ENCODE measurements at regions not wholly inside any gene's neighbourhood (a gene's known extent, or its start where the extent isn't known, plus 50 kb on each side); places are given as distances from the start of the nearest gene placed in this dataset.

- TF ChIP-seq POLR2AphosphoS5 (IDR thresholded peaks at IDR 0.05) = no peak
- no peak for TF ChIP-seq CTCF (IDR thresholded peaks at IDR 0.05)
Observed at GRCh38 chr9:126222835-126223431, 103.7 kb upstream of the MVB12B start.
